Fibroblast of skin of right quadriceps (primary cell): ENCODE measurements at regions not wholly inside any gene's neighbourhood (a gene's known extent, or its start where the extent isn't known, plus 50 kb on each side); places are given as distances from the start of the nearest gene placed in this dataset.

Experiments
- DNase-seq: peaks from one replicate; pipeline ENCODE4 v3.0.0-alpha.2; 2013

- DNase-seq = no peak
These were observed 129.3 kb upstream of the TENM4 start for GRCh38 chr11:79570104-79570503.

DNA sequence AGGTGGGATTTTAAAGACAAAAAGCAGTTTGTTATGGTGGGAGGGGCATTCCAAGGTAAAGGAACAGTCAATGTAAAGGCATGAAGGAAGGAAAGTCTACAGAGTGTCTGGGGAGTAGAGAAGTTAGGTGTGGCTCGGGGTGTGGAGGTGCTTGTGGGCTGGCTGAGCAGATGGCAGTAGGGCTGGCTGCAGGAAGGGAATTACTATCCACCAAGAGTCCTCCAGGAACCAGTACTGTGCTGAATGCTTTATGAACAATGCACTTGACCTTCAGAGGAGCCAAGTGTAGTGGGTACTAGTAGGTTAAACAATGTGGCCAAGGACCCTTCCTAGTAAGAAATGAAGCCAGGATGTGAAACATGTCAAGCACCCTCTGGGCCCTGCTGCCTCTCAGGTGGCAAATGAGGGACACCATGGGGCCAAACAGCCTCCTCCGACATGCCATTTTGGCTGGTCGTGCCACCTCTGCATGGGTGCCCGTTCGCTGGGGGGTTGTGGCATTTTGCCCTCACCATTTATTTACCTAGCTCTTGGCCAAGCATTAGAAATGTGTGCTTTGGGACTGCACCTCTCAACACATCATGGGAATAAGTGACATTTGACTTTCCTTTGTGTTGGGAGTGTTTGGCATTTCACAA is 123.6 kb upstream of the TENM4 start:
- no peak for DNase-seq

GRCh38 chr11:79561496-79561895 is 120.7 kb upstream of the TENM4 start:
- no peak for DNase-seq

DNA sequence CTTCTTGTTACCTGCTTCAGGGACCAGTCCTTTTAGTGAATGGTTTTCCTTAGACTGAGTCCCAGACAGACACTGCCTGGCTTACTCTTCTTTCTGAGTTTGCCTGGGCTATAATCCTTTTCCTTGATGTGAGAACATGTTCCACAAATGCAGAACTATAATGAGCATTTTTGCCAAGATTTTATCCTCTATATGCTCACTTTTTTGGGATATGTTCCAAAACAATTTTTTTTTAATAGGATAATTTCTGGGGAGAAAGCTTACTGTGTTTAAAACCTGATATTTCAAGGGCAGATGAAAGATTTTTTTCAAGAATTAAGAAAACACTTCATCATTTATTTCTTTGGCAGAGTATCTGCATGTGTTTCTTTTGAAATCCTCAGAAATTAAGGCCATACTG is 110.0 kb upstream of the TENM4 start:
- DNase-seq = no peak

- peak; percentile 4 for DNase-seq
These were observed 106.4 kb upstream of the TENM4 start for GRCh38 chr11:79547256-79547655.

- DNase-seq = no peak
These were observed 105.5 kb upstream of the TENM4 start for GRCh38 chr11:79546351-79546750.

DNA sequence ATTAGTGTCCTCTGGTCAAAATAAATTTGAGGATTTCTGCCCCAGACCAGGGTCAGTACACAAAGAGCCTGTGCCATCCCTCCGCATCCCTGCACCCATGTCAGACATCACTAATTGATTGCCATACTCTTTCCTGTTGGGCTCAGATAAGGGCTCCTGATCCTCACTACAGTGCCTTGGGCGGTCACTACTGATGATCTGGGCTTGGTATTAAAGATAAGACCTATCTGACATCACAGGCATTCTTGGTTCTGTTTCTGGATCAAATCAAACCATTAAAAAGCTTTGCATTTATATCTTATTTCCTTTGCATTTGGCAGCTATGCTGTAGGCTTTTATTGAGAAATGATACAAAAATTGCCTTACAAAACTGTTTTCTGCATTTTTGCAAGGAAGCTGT is 103.5 kb upstream of the TENM4 start:
- DNase-seq = no peak

GRCh38 chr11:79543101-79543500 is 102.3 kb upstream of the TENM4 start:
- no peak for DNase-seq

DNA sequence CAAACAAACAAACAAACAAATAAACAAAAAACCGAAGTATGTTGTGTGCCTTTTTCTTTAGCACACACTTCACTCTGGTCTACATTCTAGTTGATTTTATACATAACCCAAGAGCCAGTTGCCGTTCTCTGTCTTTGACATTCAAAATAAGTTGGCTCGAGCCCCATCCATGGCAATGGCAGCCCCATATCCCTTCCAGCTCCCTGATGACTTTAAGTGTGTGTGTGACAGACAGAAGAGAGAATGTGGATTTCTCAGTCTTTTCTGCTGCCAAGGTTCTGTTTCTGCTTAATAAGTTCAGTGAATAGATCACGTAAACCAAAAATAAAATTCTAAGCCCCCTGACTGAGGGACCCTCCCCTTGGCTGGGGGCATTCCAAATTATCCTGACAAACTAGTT is 100.6 kb upstream of the TENM4 start:
- DNase-seq = no peak

DNA sequence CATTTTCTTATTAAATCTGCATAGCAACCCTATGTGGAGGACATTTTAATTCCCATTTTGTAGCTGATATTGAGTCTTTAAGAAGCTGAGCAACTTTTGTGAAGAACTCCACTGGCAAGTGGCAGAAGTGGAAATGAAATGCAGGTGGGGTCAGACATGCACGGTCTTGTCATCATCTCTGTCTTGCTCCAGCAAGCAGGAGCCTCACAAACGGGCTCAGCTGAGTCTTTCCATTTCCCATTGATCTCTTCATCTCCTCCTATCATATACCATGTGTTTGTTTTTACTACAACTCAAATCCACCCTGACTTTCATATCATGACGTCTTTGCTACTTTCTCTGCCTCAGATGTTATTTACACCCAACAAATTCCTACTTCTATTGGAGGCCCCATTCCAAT is 97.9 kb upstream of the TENM4 start:
- DNase-seq = no peak

GRCh38 chr11:79536155-79536917 is 95.5 kb upstream of the TENM4 start:
- no peak for DNase-seq

- DNase-seq = no peak
These were observed 94.8 kb upstream of the TENM4 start for GRCh38 chr11:79535606-79536005.

DNA sequence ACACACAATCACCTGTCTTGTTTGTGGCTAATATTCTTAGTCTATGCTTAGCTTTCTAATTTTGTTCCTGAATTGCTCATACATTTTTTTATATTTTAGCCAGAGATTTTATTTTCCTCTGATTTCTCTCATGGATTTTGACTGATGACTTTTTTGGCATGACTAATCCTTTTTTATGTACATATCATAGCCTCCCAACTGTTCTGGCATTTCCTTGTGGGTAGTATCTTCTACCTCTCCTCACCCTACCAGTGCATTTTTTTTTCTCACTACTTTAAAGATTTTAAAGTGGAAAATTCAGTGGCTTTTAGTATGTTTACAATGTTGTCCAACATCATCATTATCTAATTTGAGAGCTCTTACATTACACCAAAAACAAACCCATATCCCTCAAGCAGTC is 84.4 kb upstream of the TENM4 start:
- peak; percentile 10 for DNase-seq

- no peak for DNase-seq
These were observed 81.8 kb upstream of the TENM4 start for GRCh38 chr11:79522626-79523025.

- no peak for DNase-seq
These were observed 79.3 kb upstream of the TENM4 start for GRCh38 chr11:79520086-79520485.

- DNase-seq = no peak
These were observed 75.0 kb upstream of the TENM4 start for GRCh38 chr11:79515781-79516180.

DNA sequence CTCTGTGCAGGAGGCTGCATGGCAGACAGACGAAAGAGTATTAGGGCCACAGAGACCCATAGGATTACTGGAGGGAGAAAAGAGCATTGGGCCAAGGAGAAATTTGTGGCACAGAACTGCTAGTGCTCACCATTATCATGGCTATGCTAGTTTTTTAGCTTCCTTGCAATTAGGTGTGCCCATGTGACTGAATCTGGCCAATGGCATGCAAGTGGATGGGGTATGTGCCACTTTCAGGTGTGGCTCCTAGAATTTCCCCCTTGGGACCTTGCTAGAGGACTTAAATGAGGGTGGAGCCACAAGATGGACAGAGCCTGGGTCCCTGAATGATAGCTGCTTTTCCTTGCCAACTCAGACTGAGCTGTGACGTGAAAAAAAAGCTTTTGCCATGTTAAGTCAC is 73.9 kb upstream of the TENM4 start:
- DNase-seq = no peak

DNA sequence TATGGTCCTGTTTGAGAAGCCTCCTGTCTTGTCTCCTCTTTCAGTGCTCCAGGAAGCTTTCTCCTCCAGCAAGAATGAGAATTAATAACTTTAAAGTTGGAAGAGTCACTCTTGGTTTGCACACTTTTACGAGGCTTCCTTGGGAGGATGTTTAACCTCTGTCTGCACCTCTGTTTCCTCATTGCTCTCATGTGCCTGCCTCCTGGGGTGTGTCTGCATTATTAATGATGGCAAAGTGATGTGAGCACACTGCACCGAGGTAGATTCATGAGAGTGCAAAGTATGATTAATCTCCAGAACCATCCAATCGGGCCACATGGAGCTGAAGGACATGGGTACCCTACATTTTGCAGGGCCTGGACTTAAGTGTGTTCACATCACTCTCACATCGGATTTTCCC is 73.5 kb upstream of the TENM4 start:
- DNase-seq = no peak

GRCh38 chr11:79512706-79513469 is 72.1 kb upstream of the TENM4 start:
- no peak for DNase-seq

DNA sequence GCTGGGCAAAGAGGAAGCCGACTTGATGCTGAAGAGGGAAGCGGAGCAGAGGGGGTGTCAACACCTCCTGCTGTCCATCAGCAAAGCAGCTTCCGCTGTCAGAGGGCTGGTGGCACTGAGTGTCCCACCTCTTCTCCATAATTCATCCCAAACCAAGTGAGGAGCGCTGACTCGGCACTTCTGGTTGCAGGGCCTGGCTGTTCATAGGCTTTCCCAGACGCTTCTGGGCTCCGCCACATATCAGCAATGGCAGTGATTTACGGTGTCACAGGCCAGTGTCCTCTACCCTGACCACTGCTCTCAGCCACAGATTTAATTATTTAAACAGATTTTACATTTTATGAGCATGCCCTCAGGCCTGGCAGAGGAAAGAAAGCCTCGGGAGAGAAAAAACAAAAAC is 70.1 kb upstream of the TENM4 start:
- no peak for DNase-seq

- no peak for DNase-seq
These were observed 67.6 kb upstream of the TENM4 start for GRCh38 chr11:79508461-79508860.

DNA sequence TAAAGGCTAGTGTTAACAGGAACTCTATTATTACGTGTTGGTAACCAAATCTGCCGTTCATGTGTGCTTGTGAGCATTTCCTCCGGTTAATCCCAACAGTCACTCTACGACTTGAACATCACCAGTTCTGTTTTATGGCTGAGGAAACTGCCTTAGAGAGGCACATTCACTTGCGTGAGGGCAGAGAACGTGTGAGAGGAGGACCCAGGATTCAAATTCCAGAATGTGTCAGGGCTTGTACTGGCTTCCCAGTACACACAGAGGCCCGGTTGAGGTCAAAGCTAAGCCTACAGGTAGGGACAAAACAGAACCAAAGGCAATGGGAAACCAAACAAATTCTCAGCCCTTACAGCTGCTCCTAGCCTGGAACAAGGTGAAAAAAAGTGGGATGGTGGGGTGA is 66.9 kb upstream of the TENM4 start:
- DNase-seq = no peak

DNA sequence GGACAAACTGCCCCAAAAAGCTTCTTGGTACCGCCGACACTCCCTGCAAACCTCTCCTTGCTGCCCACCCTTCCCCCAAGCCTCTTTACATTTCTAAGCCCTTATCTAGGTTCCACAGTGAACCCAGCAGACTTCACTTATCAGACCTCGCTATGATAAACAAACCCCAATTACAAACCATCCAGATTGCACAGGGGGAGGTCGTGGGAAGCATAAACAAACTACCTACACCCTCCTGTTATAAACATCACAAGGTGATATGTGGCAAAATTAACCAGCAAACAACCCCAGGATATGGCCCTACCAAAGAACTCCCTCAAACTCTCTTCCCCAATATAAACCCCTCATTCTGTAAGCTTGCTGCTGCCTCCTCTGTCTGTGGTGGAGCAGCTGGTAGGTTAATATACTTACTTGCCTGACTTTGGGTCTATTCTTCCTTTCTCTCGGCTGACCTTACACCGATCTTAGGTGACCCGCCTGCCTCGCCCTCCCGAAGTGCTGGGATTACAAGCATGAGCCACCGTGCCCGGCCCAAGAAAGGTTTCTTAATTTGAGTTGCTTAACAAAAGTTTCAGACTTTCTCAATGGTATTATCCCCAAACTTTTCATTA is 66.0 kb upstream of the TENM4 start:
- DNase-seq = no peak

- no peak for DNase-seq
These were observed 65.3 kb upstream of the TENM4 start for GRCh38 chr11:79506124-79506523.
